ENCODE measurements at regions not wholly inside any gene's neighbourhood (a gene's known extent, or its start where the extent isn't known, plus 50 kb on each side); places are given as distances from the start of the nearest gene placed in this dataset.

GRCh38 chr11:70024036-70024772, 53.9 kb upstream of the ANO1 start:
- Histone ChIP-seq H3K9me3 (ENCODE audit: insufficient read depth, low read length) (no peaks in the 10 kb centered on the region), H2AFZ (ENCODE audit: low read depth, low read length) (no peak overlapping the region), H3K79me2 (ENCODE audit: low read length) (no peaks in the 10 kb centered on the region), H3K9ac (ENCODE audit: low read length) (no peak overlapping the region), H3K4me2 (ENCODE audit: low read length) (no peak overlapping the region), H3K4me3 (ENCODE audit: low read length) (no peak overlapping the region), H3K27me3 (ENCODE audit: low read depth, low read length) (peaks cover 17% of the 10 kb centered on the region), H4K20me1 (ENCODE audit: insufficient read depth, low read length) (no peaks in the 10 kb centered on the region), H3K36me3 (replicated peaks; ENCODE audit: low read depth, low read length) (no peaks in the 10 kb centered on the region), H3K27ac (ENCODE audit: low read length) (no peak overlapping the region), H3K4me1 (ENCODE audit: low read length) (no peaks in the 10 kb centered on the region)
- TF ChIP-seq CTCF (IDR thresholded peaks at IDR 0.05; ENCODE audit: low read depth, low read length) (no peak), EZH2phosphoT487 (IDR thresholded peaks at IDR 0.05; ENCODE audit: low read depth) (no peak)

GRCh38 chr11:70024773-70025045, 53.4 kb upstream of the ANO1 start:
- no peaks in the 10 kb centered on the region for H3K79me2 ChIP-seq (ENCODE audit: low read length)
- H3K9me3 ChIP-seq (ENCODE audit: insufficient read depth, low read length), result no peaks in the 10 kb centered on the region
- no peaks in the 10 kb centered on the region for H3K4me1 ChIP-seq (ENCODE audit: low read length)
- peaks cover 17% of the 10 kb centered on the region for H3K27me3 ChIP-seq (ENCODE audit: low read depth, low read length)
- H4K20me1 ChIP-seq (ENCODE audit: insufficient read depth, low read length), result no peaks in the 10 kb centered on the region
- H2AFZ ChIP-seq (ENCODE audit: low read depth, low read length), result no peak overlapping the region
- H3K9ac ChIP-seq (ENCODE audit: low read length), result no peak overlapping the region
- TF ChIP-seq EZH2phosphoT487 (IDR thresholded peaks at IDR 0.05; ENCODE audit: low read depth), result no peak
- no peak for TF ChIP-seq CTCF (IDR thresholded peaks at IDR 0.05; ENCODE audit: low read depth, low read length)
- H3K4me3 ChIP-seq (ENCODE audit: low read length), result no peak overlapping the region
- H3K4me2 ChIP-seq (ENCODE audit: low read length), result no peak overlapping the region
- no peak overlapping the region for H3K27ac ChIP-seq (ENCODE audit: low read length)
- H3K36me3 ChIP-seq (replicated peaks; ENCODE audit: low read depth, low read length), result no peaks in the 10 kb centered on the region

GRCh38 chr11:70025308-70025707, 52.8 kb upstream of the ANO1 start:
- H2AFZ ChIP-seq (ENCODE audit: low read depth, low read length), result no peak overlapping the region
- no peak overlapping the region for H3K27ac ChIP-seq (ENCODE audit: low read length)
- no peaks in the 10 kb centered on the region for H3K4me1 ChIP-seq (ENCODE audit: low read length)
- peaks cover 17% of the 10 kb centered on the region for H3K27me3 ChIP-seq (ENCODE audit: low read depth, low read length)
- no peak overlapping the region for H3K9ac ChIP-seq (ENCODE audit: low read length)
- no peak for TF ChIP-seq EZH2phosphoT487 (IDR thresholded peaks at IDR 0.05; ENCODE audit: low read depth)
- no peak for TF ChIP-seq CTCF (IDR thresholded peaks at IDR 0.05; ENCODE audit: low read depth, low read length)
- no peaks in the 10 kb centered on the region for H3K36me3 ChIP-seq (replicated peaks; ENCODE audit: low read depth, low read length)
- H3K4me3 ChIP-seq (ENCODE audit: low read length), result no peak overlapping the region
- H3K4me2 ChIP-seq (ENCODE audit: low read length), result no peak overlapping the region
- no peaks in the 10 kb centered on the region for H3K9me3 ChIP-seq (ENCODE audit: insufficient read depth, low read length)
- no peaks in the 10 kb centered on the region for H4K20me1 ChIP-seq (ENCODE audit: insufficient read depth, low read length)
- no peaks in the 10 kb centered on the region for H3K79me2 ChIP-seq (ENCODE audit: low read length)

GRCh38 chr11:70026012-70026411, 52.1 kb upstream of the ANO1 start:
- no peaks in the 10 kb centered on the region for H3K4me1 ChIP-seq (ENCODE audit: low read length)
- H3K27ac ChIP-seq (ENCODE audit: low read length), result no peak overlapping the region
- H3K9ac ChIP-seq (ENCODE audit: low read length), result no peak overlapping the region
- H3K36me3 ChIP-seq (replicated peaks; ENCODE audit: low read depth, low read length), result no peaks in the 10 kb centered on the region
- H4K20me1 ChIP-seq (ENCODE audit: insufficient read depth, low read length), result no peaks in the 10 kb centered on the region
- no peak overlapping the region for H2AFZ ChIP-seq (ENCODE audit: low read depth, low read length)
- no peak overlapping the region for H3K4me2 ChIP-seq (ENCODE audit: low read length)
- no peaks in the 10 kb centered on the region for H3K79me2 ChIP-seq (ENCODE audit: low read length)
- no peaks in the 10 kb centered on the region for H3K9me3 ChIP-seq (ENCODE audit: insufficient read depth, low read length)
- H3K4me3 ChIP-seq (ENCODE audit: low read length), result no peak overlapping the region
- TF ChIP-seq CTCF (IDR thresholded peaks at IDR 0.05; ENCODE audit: low read depth, low read length), result no peak
- TF ChIP-seq EZH2phosphoT487 (IDR thresholded peaks at IDR 0.05; ENCODE audit: low read depth), result no peak
- H3K27me3 ChIP-seq (ENCODE audit: low read depth, low read length), result peaks cover 19% of the 10 kb centered on the region
